ENCODE measurements at regions not wholly inside any gene's neighbourhood (a gene's known extent, or its start where the extent isn't known, plus 50 kb on each side); places are given as distances from the start of the nearest gene placed in this dataset.

GRCh38 chr18:38067821-38068220 lies 502.2 kb upstream of the CELF4 start:
- no peak for DNase-seq

- no peak for DNase-seq
These were observed 501.5 kb upstream of the CELF4 start for GRCh38 chr18:38067086-38067485.

- no peak for DNase-seq
These were observed 487.4 kb upstream of the CELF4 start for GRCh38 chr18:38052879-38053590.

- DNase-seq, result no peak
These were observed 482.2 kb upstream of the CELF4 start for GRCh38 chr18:38047820-38048219.

GRCh38 chr18:38046651-38047050 lies 481.1 kb upstream of the CELF4 start:
- no peak for DNase-seq

GRCh38 chr18:38045845-38046244 lies 480.2 kb upstream of the CELF4 start:
- DNase-seq, result no peak

GRCh38 chr18:38042211-38042890 lies 476.8 kb upstream of the CELF4 start:
- DNase-seq, result no peak

- DNase-seq, result no peak
These were observed 472.6 kb upstream of the CELF4 start for GRCh38 chr18:38038242-38038641.

- DNase-seq, result no peak
These were observed 469.6 kb upstream of the CELF4 start for GRCh38 chr18:38035193-38035592.

GRCh38 chr18:38033282-38033681 lies 467.7 kb upstream of the CELF4 start:
- no peak for DNase-seq

- DNase-seq, result no peak
These were observed 466.9 kb upstream of the CELF4 start for GRCh38 chr18:38032516-38032915.

- no peak for DNase-seq
These were observed 463.3 kb upstream of the CELF4 start for GRCh38 chr18:38028946-38029345.

GRCh38 chr18:38025433-38026038 lies 459.9 kb upstream of the CELF4 start:
- DNase-seq, result no peak

GRCh38 chr18:38023871-38024270 lies 458.3 kb upstream of the CELF4 start:
- no peak for DNase-seq

GRCh38 chr18:38022234-38022633 lies 456.6 kb upstream of the CELF4 start:
- DNase-seq, result no peak

- no peak for DNase-seq
These were observed 453.7 kb upstream of the CELF4 start for GRCh38 chr18:38019292-38019691.

- DNase-seq, result no peak
These were observed 445.6 kb upstream of the CELF4 start for GRCh38 chr18:38010971-38011857.

GRCh38 chr18:38010037-38010436 lies 444.4 kb upstream of the CELF4 start:
- no peak for DNase-seq

- no peak for DNase-seq
These were observed 443.7 kb upstream of the CELF4 start for GRCh38 chr18:38009320-38009719.

GRCh38 chr18:38007676-38008330 lies 442.2 kb upstream of the CELF4 start:
- no peak for DNase-seq

- DNase-seq, result no peak
These were observed 441.4 kb upstream of the CELF4 start for GRCh38 chr18:38007026-38007425.

GRCh38 chr18:38006541-38006940 lies 440.9 kb upstream of the CELF4 start:
- DNase-seq, result no peak

GRCh38 chr18:37997695-37998094 lies 432.1 kb upstream of the CELF4 start:
- no peak for DNase-seq

Data from CD4-positive, alpha-beta T cell treated with Interleukin-17A for 4 hours (primary cell).